ENCODE measurements at regions not wholly inside any gene's neighbourhood (a gene's known extent, or its start where the extent isn't known, plus 50 kb on each side); places are given as distances from the start of the nearest gene placed in this dataset.

DNA sequence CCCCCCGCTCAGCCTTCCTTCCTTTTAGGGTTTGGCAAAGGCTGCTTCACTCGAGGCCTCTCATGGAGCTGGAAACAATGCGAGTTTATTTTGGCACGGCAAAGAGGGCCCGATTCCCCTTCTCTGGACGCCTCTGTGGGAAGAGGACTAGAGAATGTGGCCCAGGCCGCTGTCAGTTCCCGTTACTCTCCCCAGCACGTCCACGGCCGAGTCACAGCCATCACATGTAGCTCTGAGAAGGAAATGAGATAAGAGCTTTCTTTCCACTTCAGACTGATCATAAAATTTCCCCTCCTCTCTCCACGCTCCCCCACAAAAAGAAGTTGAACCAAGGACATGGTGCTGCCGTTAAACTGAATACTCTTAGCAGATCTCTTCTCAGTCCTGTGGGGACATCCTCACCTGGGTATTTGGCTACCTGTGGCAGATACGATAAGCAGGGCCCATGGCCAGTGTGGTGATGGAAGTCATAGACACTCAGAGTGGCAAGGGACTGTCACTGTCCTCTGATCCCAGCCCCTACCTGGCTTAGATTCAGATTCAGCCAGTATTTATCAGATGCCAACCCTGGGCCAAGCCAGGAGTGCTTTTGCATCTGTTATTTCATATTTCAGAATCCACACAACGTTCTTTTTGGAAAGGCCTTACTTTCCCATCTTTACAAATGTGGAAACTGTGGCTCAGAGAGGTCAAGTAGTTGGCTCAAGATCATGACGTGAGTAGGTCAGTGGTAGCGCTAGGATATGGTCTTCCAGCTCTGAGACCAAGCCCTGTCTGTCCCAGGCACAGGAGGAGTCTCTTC lies 101.2 kb downstream of the MCFD2 start:
- Mint-ChIP-seq H3K9me3 (ENCODE audit: unreplicated experiment) (no peaks in the 10 kb centered on the region), H3K4me3 (ENCODE audit: unreplicated experiment) (no peak overlapping the region), H3K36me3 (ENCODE audit: low read depth, unreplicated experiment) (no peaks in the 10 kb centered on the region), H3K27me3 (ENCODE audit: unreplicated experiment) (peaks cover 2% of the 10 kb centered on the region), H3K27ac (ENCODE audit: unreplicated experiment) (no peak overlapping the region), H3K4me1 (ENCODE audit: unreplicated experiment) (peaks cover 9% of the 10 kb centered on the region)
- no peak for DNase-seq (ENCODE audit: low spot score)
- TF ChIP-seq, protein P1, sequence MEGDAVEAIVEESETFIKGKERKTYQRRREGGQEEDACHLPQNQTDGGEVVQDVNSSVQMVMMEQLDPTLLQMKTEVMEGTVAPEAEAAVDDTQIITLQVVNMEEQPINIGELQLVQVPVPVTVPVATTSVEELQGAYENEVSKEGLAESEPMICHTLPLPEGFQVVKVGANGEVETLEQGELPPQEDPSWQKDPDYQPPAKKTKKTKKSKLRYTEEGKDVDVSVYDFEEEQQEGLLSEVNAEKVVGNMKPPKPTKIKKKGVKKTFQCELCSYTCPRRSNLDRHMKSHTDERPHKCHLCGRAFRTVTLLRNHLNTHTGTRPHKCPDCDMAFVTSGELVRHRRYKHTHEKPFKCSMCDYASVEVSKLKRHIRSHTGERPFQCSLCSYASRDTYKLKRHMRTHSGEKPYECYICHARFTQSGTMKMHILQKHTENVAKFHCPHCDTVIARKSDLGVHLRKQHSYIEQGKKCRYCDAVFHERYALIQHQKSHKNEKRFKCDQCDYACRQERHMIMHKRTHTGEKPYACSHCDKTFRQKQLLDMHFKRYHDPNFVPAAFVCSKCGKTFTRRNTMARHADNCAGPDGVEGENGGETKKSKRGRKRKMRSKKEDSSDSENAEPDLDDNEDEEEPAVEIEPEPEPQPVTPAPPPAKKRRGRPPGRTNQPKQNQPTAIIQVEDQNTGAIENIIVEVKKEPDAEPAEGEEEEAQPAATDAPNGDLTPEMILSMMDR (IDR thresholded peaks at IDR 0.05; ENCODE audit: unreplicated experiment) = no peak

DNA sequence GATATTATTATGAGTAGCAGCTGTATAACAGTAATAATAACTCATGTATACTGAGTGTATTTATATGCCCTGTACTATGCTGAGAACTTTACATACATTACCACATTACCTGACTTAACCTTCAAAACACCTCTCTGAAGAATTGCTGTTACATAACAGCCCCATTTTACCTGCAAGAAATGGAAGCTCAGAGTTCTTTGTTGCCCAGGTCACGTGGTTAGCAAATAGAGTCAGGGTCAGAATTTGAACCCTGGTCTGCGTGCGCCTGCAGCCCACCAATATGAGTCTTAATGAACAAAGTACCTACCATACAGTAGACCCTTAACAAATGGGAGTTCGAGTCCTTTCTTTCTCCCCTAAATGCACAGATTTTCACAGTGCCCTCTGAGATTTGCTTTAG lies 101.9 kb downstream of the MCFD2 start:
- Mint-ChIP-seq H3K9me3 (ENCODE audit: unreplicated experiment) (no peaks in the 10 kb centered on the region), H3K4me1 (ENCODE audit: unreplicated experiment) (peaks cover 9% of the 10 kb centered on the region), H3K27ac (ENCODE audit: unreplicated experiment) (no peak overlapping the region), H3K27me3 (ENCODE audit: unreplicated experiment) (peaks cover 2% of the 10 kb centered on the region), H3K4me3 (ENCODE audit: unreplicated experiment) (no peak overlapping the region), H3K36me3 (ENCODE audit: low read depth, unreplicated experiment) (no peaks in the 10 kb centered on the region)
- TF ChIP-seq, protein P1 (IDR thresholded peaks at IDR 0.05; ENCODE audit: unreplicated experiment) = no peak
- DNase-seq (ENCODE audit: low spot score) = no peak

DNA sequence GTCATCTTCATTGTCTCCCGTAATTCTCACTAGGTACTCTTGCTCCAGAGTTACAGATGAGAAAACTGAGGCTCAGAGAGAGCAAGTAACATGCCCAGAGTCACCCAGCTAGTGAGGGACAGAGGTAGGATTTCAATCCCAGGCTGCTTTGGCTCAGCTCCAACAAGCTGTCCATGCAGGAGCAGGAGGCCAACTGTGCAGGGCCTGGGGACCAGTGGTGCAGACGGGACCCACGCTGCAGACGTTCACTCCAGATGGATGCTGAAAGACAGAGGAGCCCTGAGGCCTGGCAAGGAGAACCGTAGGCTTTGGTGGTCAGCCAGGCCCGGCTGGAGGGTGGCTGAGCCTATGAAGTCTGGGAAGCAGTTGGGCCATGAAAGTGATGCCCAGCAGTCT lies 102.6 kb downstream of the MCFD2 start:
- Mint-ChIP-seq H3K4me3 (ENCODE audit: unreplicated experiment) (no peak overlapping the region), H3K27me3 (ENCODE audit: unreplicated experiment) (peaks cover 2% of the 10 kb centered on the region), H3K9me3 (ENCODE audit: unreplicated experiment) (no peaks in the 10 kb centered on the region), H3K36me3 (ENCODE audit: low read depth, unreplicated experiment) (no peaks in the 10 kb centered on the region), H3K27ac (ENCODE audit: unreplicated experiment) (no peak overlapping the region), H3K4me1 (ENCODE audit: unreplicated experiment) (peaks cover 9% of the 10 kb centered on the region)
- TF ChIP-seq, protein P1 (IDR thresholded peaks at IDR 0.05; ENCODE audit: unreplicated experiment) = no peak
- no peak for DNase-seq (ENCODE audit: low spot score)
